NCI-H2081 (cell line): ENCODE measurements at regions not wholly inside any gene's neighbourhood (a gene's known extent, or its start where the extent isn't known, plus 50 kb on each side); places are given as distances from the start of the nearest gene placed in this dataset.
A peak's percentile ranks its signal among the peaks of the same experiment; 100 is the strongest.
"Not testable (repeated sequence)": the region's sequence is repeated elsewhere in the genome, so short reads cannot be mapped to it uniquely, and the experiment has no call there.

Source experiments
- DNase-seq, 2 experiments: peaks; one replicate each; lab custom pipeline; 2025; lab: John Stamatoyannopoulos, UW

DNA sequence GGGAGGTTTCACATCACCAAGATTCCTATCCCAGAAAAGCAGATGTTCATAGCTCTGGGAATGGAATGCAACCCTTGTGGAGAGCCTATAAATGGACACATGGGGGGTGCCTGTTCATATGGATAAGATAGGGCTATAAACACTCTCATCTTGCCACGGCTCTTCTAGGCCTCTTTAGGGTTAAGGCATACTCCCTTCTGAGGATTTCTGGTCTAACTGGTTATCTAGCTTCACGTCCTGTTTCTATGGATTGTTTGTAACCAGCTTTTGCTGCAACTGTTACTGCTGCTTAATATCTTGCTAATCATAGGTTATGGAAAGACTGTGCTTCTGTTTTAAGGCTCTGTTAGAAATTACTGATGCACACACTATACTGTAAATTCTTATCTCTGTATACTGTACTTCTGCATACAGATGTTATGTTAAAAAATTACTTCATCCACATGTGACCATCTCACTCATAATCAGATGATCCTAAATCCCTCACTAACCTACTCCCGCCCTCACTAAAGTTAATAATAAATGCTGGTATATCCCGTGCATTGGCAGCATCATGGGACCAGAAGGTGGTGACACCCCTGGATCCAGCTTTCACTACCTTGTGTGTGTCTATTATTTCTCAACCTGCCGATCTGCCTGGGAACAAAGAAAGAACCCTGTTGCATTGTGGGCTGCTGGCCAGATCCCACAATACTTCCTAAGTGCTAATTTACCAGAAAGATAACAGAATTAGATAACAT lies 68.7 kb downstream of the PRKAB2 start:
- not testable (repeated sequence) for DNase-seq

DNA sequence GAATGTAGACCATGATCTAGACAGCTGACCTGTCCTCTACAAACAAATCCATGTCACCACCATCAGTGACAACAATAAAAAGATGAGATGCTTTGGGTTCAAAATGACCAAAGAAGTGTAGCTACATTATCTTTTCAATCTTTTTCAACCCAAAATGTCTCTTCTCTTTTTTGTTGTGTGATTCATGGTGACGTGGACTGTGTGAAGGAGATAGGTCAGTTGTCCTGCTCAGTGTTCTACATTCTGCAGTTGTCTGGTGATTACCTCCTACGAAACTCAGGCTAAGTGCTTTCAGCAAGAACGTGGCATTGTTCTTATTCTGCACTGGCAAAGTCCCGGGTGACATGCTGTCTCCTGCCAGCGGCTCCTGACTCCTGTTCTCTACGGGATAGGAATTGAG lies 73.1 kb downstream of the PRKAB2 start:
- DNase-seq, result no peak

DNA sequence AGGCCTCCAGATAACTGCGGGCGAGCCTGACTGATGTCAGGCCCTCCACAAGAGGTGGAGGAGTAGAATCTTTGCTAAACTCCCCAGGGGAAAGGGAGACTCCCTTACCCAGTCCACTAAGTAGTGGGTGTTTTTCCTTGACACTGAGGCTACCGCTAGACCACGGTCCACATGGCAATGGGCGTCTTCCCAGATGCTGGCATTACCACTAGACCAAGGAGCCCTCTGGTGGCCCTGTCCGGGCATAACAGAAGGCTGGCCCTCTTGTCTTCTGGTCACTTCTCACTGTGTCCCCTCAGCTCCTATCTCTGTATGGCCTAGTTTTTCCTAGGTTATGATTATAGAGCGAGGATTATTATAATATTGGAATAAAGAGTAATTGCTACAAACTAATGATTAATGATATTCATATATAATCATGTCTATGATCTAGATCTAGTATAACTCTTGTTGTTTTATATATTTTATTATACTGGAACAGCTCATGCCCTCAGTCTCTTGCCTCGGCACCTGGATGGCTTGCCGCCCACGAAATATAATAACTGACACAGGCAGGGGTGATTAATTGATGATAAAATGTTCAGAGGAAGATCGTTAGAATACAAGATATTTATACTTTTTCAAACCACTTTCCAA lies 73.8 kb downstream of the PRKAB2 start:
- peak; percentile 30 to 47 for DNase-seq

DNA sequence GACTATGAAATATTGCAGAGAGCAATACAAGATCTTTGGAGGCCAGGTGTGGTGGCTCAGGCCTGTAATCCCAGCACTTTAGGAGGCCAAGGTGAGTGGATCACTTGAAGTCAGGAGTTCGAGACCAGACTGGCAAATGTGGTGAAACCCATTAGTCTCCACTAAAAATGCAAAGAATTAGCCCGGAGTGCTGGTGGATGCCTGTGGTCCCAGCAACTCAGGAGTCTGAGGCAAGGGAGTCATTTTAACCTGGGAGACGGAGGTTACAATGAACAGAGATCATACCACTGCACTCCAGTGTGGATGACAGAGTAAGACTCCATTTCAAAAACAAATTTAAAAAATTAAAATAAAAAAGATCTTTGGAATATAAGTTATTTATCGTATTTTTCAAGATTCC lies 76.6 kb downstream of the PRKAB2 start:
- DNase-seq, result no peak

DNA sequence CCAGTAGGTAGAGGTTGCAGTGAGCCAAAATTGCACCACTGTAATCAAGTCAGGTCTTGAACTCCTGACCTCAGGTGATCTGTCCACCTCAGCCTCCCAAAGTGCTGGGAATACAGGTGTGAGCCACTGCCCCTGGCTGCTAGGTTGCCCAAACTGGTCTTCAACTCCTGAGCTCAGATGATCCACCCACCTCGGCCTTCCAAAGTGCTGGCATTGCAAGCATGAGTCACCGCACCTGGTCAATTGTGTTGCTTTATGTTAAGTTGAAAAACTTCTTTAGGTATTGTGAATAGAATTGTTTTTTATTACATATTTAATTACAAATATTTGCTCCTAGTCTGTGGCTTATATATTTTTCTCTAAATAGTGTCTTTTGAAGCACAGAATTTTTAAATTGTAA lies 80.5 kb downstream of the PRKAB2 start:
- no peak for DNase-seq

DNA sequence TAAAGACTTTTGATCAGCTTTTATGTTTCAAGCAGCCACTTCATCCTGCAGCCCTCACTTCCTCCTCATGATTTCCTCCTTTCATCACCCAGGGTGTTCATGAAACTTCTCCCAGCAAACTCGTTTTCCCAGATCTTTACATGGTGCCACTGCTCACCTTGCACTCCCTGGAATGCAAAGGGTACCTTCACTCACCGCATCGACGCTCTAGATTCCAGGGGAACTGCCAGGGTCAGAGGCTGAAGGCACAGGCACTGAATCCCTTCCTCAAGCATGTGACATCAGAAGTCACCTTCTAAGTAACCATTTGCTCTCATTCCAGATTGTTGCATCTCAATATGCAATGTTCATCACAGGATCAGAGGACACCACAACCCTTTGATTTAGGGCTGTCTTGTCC lies 82.8 kb downstream of the PRKAB2 start:
- DNase-seq, result no peak

DNA sequence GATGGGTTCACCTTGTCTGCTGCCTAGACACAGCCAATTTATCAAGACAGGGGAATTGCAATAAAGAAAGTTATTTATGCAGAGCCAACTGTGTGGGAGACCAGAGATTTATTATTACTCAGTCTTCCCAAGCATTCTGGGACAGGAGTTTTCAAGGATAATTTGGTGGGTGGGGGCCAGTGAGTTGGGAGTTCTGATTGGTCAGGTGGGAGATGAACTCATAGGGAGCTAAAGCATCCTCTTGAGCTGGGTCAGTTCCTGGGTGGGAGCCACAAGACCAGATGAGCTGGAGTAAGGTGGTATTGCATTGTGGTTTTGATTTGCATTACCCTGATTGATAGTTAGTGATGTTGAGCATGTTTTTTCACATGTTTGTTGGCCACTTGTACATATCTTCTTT lies 86.1 kb downstream of the PRKAB2 start:
- no peak for DNase-seq

DNA sequence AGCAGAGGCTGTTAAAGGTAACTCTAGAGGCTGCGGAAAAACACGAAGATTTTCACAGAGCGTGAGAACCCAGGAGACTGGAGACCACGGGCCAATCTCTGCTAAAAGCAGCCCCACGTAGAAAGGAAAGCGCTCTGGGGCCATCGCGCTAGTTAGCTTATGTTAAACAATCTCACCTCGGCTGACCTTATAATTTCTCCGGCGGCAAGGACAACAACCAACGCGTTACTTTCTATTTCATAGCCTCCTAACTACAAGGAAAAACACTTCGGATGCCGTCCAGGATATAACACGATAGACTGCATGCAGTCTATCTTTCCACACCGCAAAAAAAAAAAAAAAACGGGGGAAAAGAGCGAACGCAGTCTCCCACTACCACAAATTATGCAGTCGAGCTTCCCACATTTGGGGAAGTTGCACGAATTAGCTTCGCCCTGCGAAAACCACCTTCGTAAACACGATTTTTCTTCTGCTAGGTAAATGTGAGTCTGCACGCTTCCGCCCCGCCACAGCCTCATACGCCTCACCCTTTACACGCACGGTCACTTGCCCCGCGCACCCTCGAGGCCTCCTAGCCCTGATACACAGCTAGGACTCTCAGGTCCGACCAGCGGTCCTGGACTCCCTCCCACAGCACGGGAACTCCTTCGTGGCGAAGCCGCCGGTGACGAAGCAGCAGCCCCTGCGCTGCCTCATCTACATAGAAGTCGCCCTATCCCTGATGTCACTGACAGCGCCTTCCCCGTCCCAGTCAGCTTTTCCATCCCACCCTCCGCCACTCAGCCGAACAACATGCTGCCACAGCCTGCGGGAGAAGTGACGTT lies 87.8 kb downstream of the PRKAB2 start:
- peak; percentile 85 to 91 for DNase-seq

DNA sequence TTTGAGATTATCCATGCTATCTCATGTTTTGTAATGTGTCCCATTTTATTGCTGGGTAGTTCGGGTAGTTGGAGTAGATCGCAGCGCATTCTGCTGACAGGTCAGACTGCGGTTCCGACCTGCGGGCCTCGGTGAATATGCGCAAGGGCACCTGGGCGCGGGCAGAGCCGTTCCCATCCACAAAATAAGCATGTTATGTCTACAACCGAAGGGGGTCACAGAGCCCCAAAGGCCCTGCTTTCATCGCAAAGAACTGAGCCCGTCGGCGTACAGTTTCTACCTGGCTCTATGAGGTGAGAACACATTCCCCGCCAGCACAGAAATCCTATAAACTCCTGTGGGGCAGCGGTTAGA lies 88.4 kb downstream of the PRKAB2 start:
- DNase-seq, result no peak

DNA sequence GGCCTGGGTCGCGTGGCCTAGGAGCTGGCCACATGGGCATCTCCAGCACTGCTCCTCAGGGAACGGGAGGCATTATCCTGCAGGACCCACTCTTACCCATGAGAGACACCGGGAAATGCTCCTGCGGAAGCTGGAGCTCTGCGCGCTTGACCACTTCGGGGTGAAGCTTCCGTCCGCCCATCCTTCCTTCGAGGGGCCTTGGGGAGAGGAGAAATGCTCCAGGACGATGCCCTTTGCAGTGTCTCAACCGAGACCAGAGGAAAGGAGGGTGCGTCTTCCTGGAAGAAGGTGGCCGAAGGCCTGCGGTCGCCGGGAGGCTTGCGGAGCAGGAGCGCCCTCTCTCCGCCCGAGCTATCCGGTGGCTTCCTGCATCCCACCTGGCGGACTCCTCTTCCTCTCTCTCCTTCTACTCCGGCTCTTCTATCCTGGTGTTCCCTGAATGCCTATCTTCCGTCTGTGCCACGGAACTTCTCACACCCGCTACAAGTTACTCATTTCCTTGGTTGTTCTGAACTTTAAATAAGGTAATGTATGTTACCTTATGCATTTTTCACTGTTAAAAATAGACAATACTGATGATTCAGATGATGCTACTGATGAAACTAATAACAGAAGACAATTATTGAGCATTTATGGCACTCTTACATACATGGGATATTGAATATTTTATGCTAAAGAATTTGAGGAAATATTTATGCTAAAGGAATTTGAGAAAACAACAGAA lies 91.4 kb downstream of the PRKAB2 start:
- no peak for DNase-seq

DNA sequence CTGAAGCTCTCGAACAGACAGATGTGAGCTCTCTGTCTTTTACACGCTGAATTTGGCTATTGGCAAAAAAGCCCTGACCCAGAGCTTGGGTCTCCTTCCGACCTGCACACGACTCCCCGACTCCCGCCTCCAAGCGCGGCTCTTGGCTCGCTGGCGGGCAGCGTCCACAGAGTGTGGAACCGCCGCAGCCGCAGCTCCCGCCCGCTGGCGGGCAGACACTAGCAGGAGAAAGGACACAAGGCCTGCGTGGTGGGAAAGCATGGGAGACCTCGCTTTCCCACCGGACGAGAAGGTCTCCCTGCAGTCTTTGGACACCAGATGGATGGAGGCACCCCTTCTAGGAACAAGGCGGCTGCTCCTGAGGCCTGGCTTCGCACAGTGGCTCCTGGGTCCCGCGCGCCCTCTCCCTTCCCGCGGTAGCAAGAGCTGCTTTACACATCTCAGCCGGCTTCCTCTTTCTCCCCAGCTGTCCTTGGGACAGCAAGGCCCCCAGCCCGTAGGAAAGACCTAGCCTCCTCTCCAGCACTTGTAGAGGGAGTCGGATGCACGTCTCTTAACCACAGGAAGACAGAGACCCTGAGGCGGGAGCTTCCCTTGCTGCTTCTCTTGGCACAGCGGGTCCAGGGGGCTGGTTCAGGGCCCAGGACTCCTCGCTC lies 92.1 kb downstream of the PRKAB2 start:
- no peak for DNase-seq

DNA sequence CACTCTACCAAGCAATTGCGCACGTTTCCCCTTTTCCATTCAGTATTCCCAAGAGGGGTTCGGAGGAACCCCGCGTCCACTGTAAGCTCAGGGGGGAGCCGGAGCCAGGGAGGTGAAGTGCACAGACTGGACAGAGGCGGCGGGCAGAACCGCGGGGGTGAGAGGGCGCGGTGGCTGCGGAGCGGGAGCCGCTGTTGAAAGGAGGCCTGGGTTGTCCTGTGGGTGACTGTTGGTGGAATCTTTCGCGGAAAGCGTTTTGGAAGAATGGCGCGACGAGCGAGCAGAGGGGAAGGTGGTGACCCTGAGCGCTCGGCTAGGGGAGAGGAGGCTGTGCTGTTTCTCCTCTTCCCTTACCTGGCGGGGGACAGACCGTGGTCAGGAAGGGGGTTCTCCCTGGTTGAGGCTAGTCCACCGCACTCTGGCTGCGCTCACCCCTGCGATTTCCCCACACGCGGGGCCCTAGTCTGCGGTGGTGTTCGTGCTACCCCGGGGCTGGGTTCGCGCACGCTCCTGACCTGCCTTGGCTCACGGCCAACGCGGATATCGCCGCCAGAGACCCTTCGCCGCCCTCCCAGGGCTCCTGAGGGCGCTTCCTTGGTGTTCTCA lies 92.8 kb downstream of the PRKAB2 start:
- no peak for DNase-seq

DNA sequence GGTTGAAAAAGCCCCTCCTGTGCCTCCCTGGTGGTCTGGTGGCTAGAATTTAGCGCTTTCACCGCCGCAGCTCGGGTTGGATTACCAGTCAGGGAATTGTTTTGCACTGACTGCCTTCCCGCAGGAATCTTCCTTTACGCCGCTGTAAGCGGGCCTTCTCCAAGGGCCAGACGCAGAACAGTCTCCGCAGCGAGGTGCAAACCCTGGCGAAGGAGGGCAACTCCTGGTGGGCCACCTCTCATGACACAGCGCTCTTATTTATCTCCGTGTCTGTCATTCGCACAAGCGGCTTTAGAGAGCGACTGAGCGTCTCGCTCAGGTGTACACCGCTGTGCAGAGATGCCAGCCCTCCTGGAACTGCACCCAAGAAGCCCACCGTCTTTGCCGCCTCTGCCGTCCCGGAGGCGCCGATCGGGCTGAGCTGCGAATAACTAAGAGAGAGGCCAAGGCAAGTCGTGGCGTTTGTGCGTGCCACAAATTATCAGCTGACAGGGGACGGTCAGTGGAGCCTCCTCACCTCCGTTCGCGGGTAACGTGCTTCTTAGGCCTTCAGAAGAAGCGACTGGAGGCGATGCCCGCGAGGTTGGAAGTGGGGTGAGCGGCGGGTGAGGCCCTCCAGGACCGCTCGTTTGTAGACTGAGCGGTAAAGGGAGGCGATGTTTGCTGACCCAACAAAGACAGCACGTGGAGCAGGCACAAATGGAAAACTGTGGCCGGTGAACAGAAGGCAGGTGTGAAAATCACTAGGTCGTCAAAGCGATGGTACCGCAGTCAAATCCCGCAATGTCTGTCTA lies 93.5 kb downstream of the PRKAB2 start:
- DNase-seq, result no peak

DNA sequence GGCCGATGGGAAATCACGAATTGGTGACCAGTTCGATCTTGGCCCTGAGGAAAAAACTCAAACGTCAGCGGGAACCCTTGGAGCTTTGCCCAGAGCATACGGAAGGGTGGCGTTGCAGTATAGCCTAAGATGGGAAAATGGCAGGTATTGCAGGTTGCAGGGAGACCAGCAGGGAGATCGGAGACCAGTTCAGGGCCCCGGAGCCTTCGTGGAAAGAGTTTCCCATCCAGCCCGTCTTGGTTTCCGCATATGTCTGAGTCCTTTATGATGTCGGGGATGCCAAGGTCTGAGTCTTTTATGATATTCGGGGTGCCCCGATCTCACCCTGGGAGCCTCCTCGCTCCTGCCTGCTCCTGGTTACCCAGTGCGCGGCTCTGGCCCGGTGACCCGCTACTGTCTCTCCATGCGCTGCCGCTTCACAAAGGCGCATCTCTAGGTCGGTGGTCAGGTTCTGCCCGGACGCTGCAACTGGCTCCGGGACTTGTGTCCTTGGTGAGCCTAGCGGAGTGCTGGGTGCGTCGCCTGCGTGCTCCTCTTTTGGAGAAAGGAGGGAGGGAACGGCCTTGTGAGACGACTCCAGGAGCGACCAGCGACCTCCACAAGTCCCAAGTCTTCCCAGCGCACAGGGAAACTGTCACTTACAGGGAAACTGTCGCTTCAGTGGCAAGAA lies 94.2 kb downstream of the PRKAB2 start:
- no peak for DNase-seq

DNA sequence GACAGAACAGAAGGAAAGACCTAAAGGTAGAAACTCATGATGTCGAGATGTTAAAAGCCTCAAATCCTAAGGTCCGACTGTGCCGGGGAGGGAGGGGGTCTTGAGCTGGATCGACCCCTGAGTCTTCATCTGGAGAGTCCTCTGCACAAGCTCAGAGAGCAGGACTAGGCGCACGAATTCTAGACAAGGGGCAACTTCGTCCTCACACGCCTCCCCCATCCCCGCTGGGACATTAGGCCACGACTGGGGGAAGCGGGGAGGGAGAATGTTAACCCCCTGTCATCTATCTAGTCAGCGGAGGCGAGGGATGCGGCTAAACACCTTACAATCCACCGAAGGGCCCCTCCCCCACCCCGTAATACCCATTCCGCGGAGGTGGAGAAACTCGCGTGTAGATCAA lies 94.7 kb downstream of the PRKAB2 start:
- no peak for DNase-seq

DNA sequence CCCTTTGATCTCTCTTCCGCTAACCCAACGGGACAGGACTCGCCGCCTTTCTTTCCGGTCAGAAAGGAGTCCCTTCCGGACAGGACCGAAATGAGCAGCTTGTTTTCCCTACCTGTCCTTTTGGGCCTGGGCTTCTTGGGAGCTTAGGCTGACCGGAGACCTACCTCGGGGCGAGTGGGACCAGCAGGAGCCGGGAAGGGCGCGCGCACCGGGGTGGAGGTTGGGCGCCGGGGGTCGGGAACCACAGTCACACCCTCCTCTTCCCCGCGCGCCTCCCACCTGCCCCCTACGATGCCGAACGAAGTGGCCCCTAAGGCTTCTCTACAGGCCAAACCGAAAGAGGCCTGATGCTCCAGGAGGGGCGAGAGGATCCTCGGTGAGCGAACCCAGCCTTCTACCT lies 95.2 kb downstream of the PRKAB2 start:
- no peak for DNase-seq

DNA sequence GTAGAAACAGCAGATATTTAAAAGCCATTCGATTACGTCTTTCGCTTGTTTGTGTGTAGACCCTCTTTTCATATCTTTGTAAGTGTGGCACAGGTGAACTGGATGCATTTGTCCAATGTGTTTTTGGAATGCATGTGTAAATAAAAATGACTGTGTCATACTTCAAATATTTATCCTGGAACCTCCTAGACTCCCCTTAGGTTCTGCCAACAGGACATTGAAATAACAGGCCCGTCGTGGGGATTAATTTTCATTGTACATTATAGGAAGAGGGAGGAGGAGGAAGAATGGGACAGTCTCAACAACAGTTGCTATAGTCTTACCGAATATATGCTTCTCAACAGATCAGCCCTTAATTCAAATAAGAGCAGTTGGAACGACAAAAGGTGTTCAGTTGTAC lies 95.8 kb downstream of the PRKAB2 start:
- no peak for DNase-seq

DNA sequence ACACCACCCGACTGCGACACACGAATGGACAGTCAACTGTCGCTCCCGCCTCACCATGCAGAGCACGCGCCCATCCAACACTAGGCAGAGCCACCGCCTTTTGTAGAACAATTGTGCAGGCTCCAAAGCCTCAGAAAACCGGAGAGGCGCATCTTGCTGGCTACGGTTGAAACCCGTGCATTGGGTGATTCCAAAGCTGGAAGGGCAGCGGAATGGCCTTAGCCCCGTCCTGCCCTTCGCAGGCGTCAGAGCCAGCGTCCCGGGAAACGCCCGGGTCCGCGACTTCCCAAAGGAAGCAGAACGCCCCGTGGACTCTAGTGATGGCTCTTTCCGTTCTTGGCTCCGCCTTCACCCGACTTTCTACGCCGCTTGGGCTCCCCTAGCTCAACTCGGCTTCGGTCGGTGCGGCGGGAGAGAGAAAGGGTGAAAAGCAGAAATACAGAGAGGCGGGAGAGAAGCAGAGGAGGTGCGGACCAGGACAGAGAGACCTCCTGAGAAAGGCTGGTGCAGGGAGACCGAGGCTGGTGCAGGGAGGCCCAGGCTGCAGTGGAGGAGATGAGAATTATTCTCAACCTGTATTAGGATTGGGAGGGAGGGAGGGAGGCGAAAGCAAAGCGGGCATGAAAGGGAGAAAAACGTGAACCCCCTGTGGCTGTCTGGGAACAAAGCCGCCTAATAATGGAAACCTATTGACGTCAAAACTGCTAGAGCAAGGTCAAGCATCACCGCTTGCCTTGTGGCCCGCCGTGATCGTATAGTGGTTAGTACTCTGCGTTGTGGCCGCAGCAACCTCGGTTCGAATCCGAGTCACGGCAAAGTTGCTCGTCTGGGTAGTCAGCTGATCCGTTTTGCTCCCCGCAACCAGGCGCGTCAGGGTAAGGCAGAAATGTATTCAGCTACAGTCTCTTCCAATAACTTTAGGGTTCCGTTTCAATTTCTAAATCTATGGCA lies 99.5 kb downstream of the PRKAB2 start:
- no peak for DNase-seq

DNA sequence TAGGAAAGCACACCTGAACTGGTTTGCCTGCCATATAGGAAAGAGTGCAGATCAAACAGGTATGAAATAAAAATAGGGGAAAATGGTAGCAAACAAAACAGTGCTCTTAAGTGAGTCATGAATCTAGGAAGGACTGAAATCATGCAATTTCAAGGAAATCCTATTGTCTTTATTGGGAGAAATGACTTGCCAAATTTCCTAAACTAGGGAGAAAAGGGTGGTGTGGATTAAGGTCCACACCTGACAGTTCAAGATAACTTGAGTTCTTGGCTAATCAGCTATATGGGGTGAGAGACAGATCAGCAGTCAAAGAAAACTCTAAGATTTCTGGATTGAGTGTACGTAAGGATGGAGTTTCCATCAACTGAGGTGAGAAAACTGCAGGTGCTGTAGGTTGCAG lies 101.1 kb downstream of the PRKAB2 start:
- no peak for DNase-seq
